Endothelial cell of umbilical vein (primary cell): ENCODE measurements at regions not wholly inside any gene's neighbourhood (a gene's known extent, or its start where the extent isn't known, plus 50 kb on each side); places are given as distances from the start of the nearest gene placed in this dataset.

Experiments
- CTCF ChIP-seq, 2 donors: IDR thresholded peaks; 1 replicate in 1 of 2; 2 replicates in 1 of 2; pipeline ENCODE4 v1.5.1; 2011; ENCODE audit warnings: low read length in 2 of 2, mild to moderate bottlenecking in 2 of 2, moderate library complexity in 2 of 2, control low read depth in 1 of 2, inconsistent platforms in 1 of 2, low read depth in 1 of 2; ENCODE audit not compliant: insufficient read depth in 1 of 2; ENCODE audit errors: extremely low read depth in 1 of 2
- FOS ChIP-seq: IDR thresholded peaks from 2 replicates; pipeline ENCODE4 v1.6.1; 2011; ENCODE audit warnings: mild to moderate bottlenecking, low read length, moderate library complexity, borderline replicate concordance; ENCODE audit not compliant: insufficient read depth
- POLR2A ChIP-seq: IDR thresholded peaks from 2 replicates; pipeline ENCODE4 v1.6.1; 2012; ENCODE audit warnings: low read depth, mild to moderate bottlenecking, control low read depth, low read length
- POLR2AphosphoS5 ChIP-seq: IDR thresholded peaks from 2 replicates; pipeline ENCODE4 v1.6.1; 2012; ENCODE audit warnings: low read depth, mild to moderate bottlenecking, control low read depth, low read length, moderate library complexity; ENCODE audit not compliant: insufficient read depth

GRCh38 chr2:122651236-122651635, 895.8 kb downstream of the TSN start:
- TF ChIP-seq FOS (no peak), CTCF (IDR thresholded peaks at IDR 0.05; ENCODE audit: extremely low read depth in 1 of 2, insufficient read depth in 1 of 2, low read depth in 1 of 2, low read length in 2 of 2) (no peak), POLR2A (no peak), POLR2AphosphoS5 (no peak)
